K562 (cell line): ENCODE measurements at regions not wholly inside any gene's neighbourhood (a gene's known extent, or its start where the extent isn't known, plus 50 kb on each side); places are given as distances from the start of the nearest gene placed in this dataset.

Source experiments
- CTBP1 ChIP-seq: fragments of 450-650 bp; IDR thresholded peaks from 2 replicates; pipeline ENCODE4 v1.6.1; 2016; ENCODE audit warnings: borderline replicate concordance
- ETV6 ChIP-seq, 3 experiments: fragments of 150-350 bp in 1 of 3; sonication (generic) in 1 of 3; formaldehyde crosslinking in 1 of 3; IDR thresholded peaks; 2 replicates each; pipeline versions ENCODE4 v1.6.1 to v1.8.0; 2014 to 2022; ENCODE audit warnings: borderline replicate concordance in 2 of 3, low read depth in 2 of 3, antibody characterized with exemption in 1 of 3, low read length in 1 of 3, mild to moderate bottlenecking in 1 of 3, missing genetic modification reagents in 1 of 3
- FOXJ2 ChIP-seq: fragments of 200-800 bp; sonication (Bioruptor generic); IDR thresholded peaks from 2 replicates; pipeline ENCODE4 v1.6.1; 2016; ENCODE audit warnings: missing genetic modification characterization, missing compliant biosample characterization
- FOXM1 ChIP-seq, 2 experiments: fragments of 450-650 bp in 1 of 2; sonication (generic) in 1 of 2; formaldehyde crosslinking in 1 of 2; IDR thresholded peaks; 2 replicates each; pipeline versions ENCODE4 v1.6.1 to v1.9.0; 2017 to 2022; ENCODE audit warnings: low read depth in 2 of 2, mild to moderate bottlenecking in 2 of 2, missing genetic modification reagents in 1 of 2, moderate library complexity in 1 of 2
- KAT2B ChIP-seq: IDR thresholded peaks from one replicate; pipeline ENCODE4 v1.6.1; 2012; ENCODE audit warnings: low read depth, mild to moderate bottlenecking, control low read depth, inconsistent platforms, low read length, moderate library complexity
- KLF10 ChIP-seq: fragments of 250-450 bp; sonication (Bioruptor Pico); IDR thresholded peaks from 2 replicates; pipeline ENCODE4 v1.6.1; 2021; ENCODE audit warnings: matching md5 sums
- POLR2H ChIP-seq: IDR thresholded peaks from 2 replicates; pipeline ENCODE4 v1.6.1; 2016; ENCODE audit warnings: missing genetic modification characterization, low read depth, mild to moderate bottlenecking, control low read depth, missing compliant biosample characterization, moderate library complexity
- RAD21 ChIP-seq, 2 experiments: fragments of 250-450 bp in 1 of 2; fragments of 450-650 bp in 1 of 2; sonication (Bioruptor Pico) in 1 of 2; formaldehyde crosslinking in 1 of 2; IDR thresholded peaks in 1 of 2; conservative IDR thresholded peaks in 1 of 2; 2 replicates each; pipeline versions ENCODE4 v1.4.0 to v1.8.0; 2020 to 2022; ENCODE audit warnings: mild to moderate bottlenecking in 2 of 2, moderate library complexity in 1 of 2
- REST ChIP-seq, 2 experiments: fragments of 450-650 bp; formaldehyde crosslinking in 1 of 2; IDR thresholded peaks; 2 replicates each; pipeline versions ENCODE4 v1.4.0 to v1.6.1; 2014 to 2020; ENCODE audit warnings: mild to moderate bottlenecking in 2 of 2, borderline replicate concordance in 1 of 2, low read depth in 1 of 2
- TOE1 ChIP-seq, 2 experiments: fragments of 450-650 bp in 1 of 2; sonication (generic) in 1 of 2; formaldehyde crosslinking in 1 of 2; IDR thresholded peaks; 2 replicates each; pipeline versions ENCODE4 v1.7.1 to v1.8.0; 2016 to 2022; ENCODE audit warnings: borderline replicate concordance in 2 of 2, mild to moderate bottlenecking in 2 of 2, antibody characterized with exemption in 1 of 2, inconsistent platforms in 1 of 2, low read depth in 1 of 2, missing genetic modification reagents in 1 of 2, moderate library complexity in 1 of 2
- ZNF41 ChIP-seq: fragments of 250-450 bp; sonication (Bioruptor Pico); conservative IDR thresholded peaks from 2 replicates; pipeline ENCODE4 v1.4.0; 2020; ENCODE audit warnings: mild to moderate bottlenecking
- ZNF444 ChIP-seq: fragments of 250-450 bp; sonication (Bioruptor Pico); IDR thresholded peaks from 2 replicates; pipeline ENCODE4 v1.4.0; 2020; ENCODE audit warnings: mild to moderate bottlenecking, moderate library complexity
- TF ChIP-seq, protein P1 (sequence below): fragments of 450-650 bp; formaldehyde crosslinking; IDR thresholded peaks from 2 replicates; pipeline ENCODE4 v1.4.0; 2020; ENCODE audit warnings: mild to moderate bottlenecking, mixed read lengths
- TF ChIP-seq, protein P2 (sequence below): fragments of 450-650 bp; IDR thresholded peaks from 2 replicates; pipeline ENCODE4 v1.7.0; 2016; ENCODE audit warnings: borderline replicate concordance

- TF ChIP-seq FOXM1 (IDR thresholded peaks at IDR 0.05; ENCODE audit: low read depth) (no peak), FOXM1 (CRISPR knock-in tag; IDR thresholded peaks at IDR 0.05; ENCODE audit: low read depth) (no peak), FOXJ2 (tag) (no peak), TOE1 (IDR thresholded peaks at IDR 0.05; ENCODE audit: borderline replicate concordance) (no peak), TOE1 (CRISPR knock-in tag; IDR thresholded peaks at IDR 0.05; ENCODE audit: borderline replicate concordance, low read depth) (no peak), REST (IDR thresholded peaks at IDR 0.05; ENCODE audit: borderline replicate concordance) (peak; percentile 65; the same call in 1 of the 2 replicates), REST (CRISPR knock-in tag; IDR thresholded peaks at IDR 0.05; ENCODE audit: low read depth) (no peak), CTBP1 (peak; percentile 36), ZNF444 (CRISPR knock-in tag) (no peak), KLF10 (CRISPR knock-in tag) (no peak), POLR2H (tag) (no peak), ETV6 (IDR thresholded peaks at IDR 0.05; ENCODE audit: borderline replicate concordance in 1 of 2, low read depth in 2 of 2, low read length in 1 of 2) (no peak), ETV6 (CRISPR knock-in tag; IDR thresholded peaks at IDR 0.05; ENCODE audit: borderline replicate concordance) (no peak), RAD21 (CRISPR knock-in tag; conservative IDR thresholded peaks at IDR 0.05 in 1 of 2, IDR thresholded peaks at IDR 0.05 in 1 of 2) (peak; percentile 39 to 78; a peak in 3 of 4 replicates), ZNF41 (no peak), KAT2B (no peak)
- TF ChIP-seq, protein P1, sequence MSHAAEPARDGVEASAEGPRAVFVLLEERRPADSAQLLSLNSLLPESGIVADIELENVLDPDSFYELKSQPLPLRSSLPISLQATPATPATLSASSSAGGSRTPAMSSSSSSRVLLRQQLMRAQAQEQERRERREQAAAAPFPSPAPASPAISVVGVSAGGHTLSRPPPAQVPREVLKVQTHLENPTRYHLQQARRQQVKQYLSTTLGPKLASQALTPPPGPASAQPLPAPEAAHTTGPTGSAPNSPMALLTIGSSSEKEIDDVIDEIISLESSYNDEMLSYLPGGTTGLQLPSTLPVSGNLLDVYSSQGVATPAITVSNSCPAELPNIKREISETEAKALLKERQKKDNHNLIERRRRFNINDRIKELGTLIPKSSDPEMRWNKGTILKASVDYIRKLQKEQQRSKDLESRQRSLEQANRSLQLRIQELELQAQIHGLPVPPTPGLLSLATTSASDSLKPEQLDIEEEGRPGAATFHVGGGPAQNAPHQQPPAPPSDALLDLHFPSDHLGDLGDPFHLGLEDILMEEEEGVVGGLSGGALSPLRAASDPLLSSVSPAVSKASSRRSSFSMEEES (CRISPR knock-in tag) = no peak
- TF ChIP-seq, protein P2, sequence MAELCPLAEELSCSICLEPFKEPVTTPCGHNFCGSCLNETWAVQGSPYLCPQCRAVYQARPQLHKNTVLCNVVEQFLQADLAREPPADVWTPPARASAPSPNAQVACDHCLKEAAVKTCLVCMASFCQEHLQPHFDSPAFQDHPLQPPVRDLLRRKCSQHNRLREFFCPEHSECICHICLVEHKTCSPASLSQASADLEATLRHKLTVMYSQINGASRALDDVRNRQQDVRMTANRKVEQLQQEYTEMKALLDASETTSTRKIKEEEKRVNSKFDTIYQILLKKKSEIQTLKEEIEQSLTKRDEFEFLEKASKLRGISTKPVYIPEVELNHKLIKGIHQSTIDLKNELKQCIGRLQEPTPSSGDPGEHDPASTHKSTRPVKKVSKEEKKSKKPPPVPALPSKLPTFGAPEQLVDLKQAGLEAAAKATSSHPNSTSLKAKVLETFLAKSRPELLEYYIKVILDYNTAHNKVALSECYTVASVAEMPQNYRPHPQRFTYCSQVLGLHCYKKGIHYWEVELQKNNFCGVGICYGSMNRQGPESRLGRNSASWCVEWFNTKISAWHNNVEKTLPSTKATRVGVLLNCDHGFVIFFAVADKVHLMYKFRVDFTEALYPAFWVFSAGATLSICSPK = no peak
Measured at GRCh38 chr2:70385966-70386595, 84.2 kb upstream of the FAM136A start (continued).
